ENCODE measurements at regions not wholly inside any gene's neighbourhood (a gene's known extent, or its start where the extent isn't known, plus 50 kb on each side); places are given as distances from the start of the nearest gene placed in this dataset.

- no peak for DNase-seq
- H3K4me1 ChIP-seq: no peaks in the 10 kb centered on the region
- H3K36me3 ChIP-seq: no peaks in the 10 kb centered on the region
- 79 to 86% methylated on average over 2 of the region's 2 CpGs for WGBS, 2 donors (ENCODE audit: low coverage in 1 of 2)
- no peaks in the 10 kb centered on the region for H3K9me3 ChIP-seq
- intact Hi-C loops (cut with DNase I; ENCODE audit: low total_unique reads) (no loop called here), in situ Hi-C loops (cut with MboI; ENCODE audit: low pct_ligation_motif_present in 1 of 4, low pct_unique_long_range_greater_than_20kb in 1 of 4, low sequenced_read_pairs in 3 of 4) (no loop called here)
- no peak overlapping the region for H3K4me3 ChIP-seq
- no peak overlapping the region for H3K27ac ChIP-seq
- H3K27me3 ChIP-seq: no peaks in the 10 kb centered on the region
- TF ChIP-seq EP300 (IDR thresholded peaks at IDR 0.05; ENCODE audit: low read depth) (no peak), POLR2A (IDR thresholded peaks at IDR 0.05) (no peak), POLR2AphosphoS5 (IDR thresholded peaks at IDR 0.05) (no peak)
- TF ChIP-seq, protein P1, sequence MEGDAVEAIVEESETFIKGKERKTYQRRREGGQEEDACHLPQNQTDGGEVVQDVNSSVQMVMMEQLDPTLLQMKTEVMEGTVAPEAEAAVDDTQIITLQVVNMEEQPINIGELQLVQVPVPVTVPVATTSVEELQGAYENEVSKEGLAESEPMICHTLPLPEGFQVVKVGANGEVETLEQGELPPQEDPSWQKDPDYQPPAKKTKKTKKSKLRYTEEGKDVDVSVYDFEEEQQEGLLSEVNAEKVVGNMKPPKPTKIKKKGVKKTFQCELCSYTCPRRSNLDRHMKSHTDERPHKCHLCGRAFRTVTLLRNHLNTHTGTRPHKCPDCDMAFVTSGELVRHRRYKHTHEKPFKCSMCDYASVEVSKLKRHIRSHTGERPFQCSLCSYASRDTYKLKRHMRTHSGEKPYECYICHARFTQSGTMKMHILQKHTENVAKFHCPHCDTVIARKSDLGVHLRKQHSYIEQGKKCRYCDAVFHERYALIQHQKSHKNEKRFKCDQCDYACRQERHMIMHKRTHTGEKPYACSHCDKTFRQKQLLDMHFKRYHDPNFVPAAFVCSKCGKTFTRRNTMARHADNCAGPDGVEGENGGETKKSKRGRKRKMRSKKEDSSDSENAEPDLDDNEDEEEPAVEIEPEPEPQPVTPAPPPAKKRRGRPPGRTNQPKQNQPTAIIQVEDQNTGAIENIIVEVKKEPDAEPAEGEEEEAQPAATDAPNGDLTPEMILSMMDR (IDR thresholded peaks at IDR 0.05): no peak
Observed at GRCh38 chr1:216827251-216827650, 104.0 kb upstream of the ESRRG start.

- no peak overlapping the region for H3K27ac ChIP-seq
- H3K27me3 ChIP-seq: no peaks in the 10 kb centered on the region
- H3K4me3 ChIP-seq: no peak overlapping the region
- no peak for TF ChIP-seq EP300 (IDR thresholded peaks at IDR 0.05; ENCODE audit: low read depth)
- TF ChIP-seq, protein P1 (IDR thresholded peaks at IDR 0.05): no peak
- no peak for TF ChIP-seq POLR2AphosphoS5 (IDR thresholded peaks at IDR 0.05)
- no peak for TF ChIP-seq POLR2A (IDR thresholded peaks at IDR 0.05)
- in situ Hi-C loops (cut with MboI; ENCODE audit: low pct_ligation_motif_present in 1 of 4, low pct_unique_long_range_greater_than_20kb in 1 of 4, low sequenced_read_pairs in 3 of 4): no loop called here
- 20 to 38% methylated on average over 2 of the region's 2 CpGs for WGBS, 2 donors (ENCODE audit: low coverage in 1 of 2)
- H3K9me3 ChIP-seq: no peaks in the 10 kb centered on the region
- DNase-seq: no peak
- no peaks in the 10 kb centered on the region for H3K36me3 ChIP-seq
- H3K4me1 ChIP-seq: no peaks in the 10 kb centered on the region
- intact Hi-C loops (cut with DNase I; ENCODE audit: low total_unique reads): no loop called here
Observed at GRCh38 chr1:216826646-216827045, 103.4 kb upstream of the ESRRG start.

DNA sequence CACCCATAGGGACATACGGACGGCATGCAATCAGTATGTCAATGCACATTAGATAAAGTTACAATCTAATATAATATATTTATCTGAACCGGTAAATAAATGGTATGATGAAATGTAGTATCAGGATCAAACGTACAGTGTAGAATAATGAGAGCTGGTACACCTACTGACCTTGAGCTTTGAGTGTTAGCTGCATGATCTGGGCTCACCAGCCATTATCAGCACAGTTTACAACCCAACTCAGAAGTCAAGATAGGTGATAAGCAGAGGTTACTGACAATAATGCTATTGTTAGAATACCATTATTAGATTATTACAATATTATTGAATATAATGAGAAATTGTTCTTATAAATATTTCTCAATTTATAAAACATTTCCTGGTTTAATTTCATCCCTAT is 103.0 kb upstream of the ESRRG start:
- Histone ChIP-seq H3K9me3 (no peaks in the 10 kb centered on the region), H3K27ac (no peak overlapping the region), H3K4me1 (no peaks in the 10 kb centered on the region), H3K27me3 (no peaks in the 10 kb centered on the region), H3K36me3 (no peaks in the 10 kb centered on the region), H3K4me3 (no peak overlapping the region)
- in situ Hi-C loops (cut with MboI; ENCODE audit: low pct_ligation_motif_present in 1 of 4, low pct_unique_long_range_greater_than_20kb in 1 of 4, low sequenced_read_pairs in 3 of 4): no loop called here
- TF ChIP-seq EP300 (IDR thresholded peaks at IDR 0.05; ENCODE audit: low read depth) (no peak), POLR2A (IDR thresholded peaks at IDR 0.05) (no peak), POLR2AphosphoS5 (IDR thresholded peaks at IDR 0.05) (no peak)
- TF ChIP-seq, protein P1 (IDR thresholded peaks at IDR 0.05): no peak
- intact Hi-C loops (cut with DNase I; ENCODE audit: low total_unique reads): no loop called here
- WGBS, 2 donors (ENCODE audit: low coverage in 1 of 2): 65 to 71% methylated on average over 4 of the region's 4 CpGs
- no peak for DNase-seq

- no peaks in the 10 kb centered on the region for H3K9me3 ChIP-seq
- no peak overlapping the region for H3K27ac ChIP-seq
- H3K4me3 ChIP-seq: no peak overlapping the region
- TF ChIP-seq POLR2A (IDR thresholded peaks at IDR 0.05): no peak
- TF ChIP-seq EP300 (IDR thresholded peaks at IDR 0.05; ENCODE audit: low read depth): no peak
- no peak for TF ChIP-seq POLR2AphosphoS5 (IDR thresholded peaks at IDR 0.05)
- TF ChIP-seq, protein P1 (IDR thresholded peaks at IDR 0.05): no peak
- intact Hi-C loops (cut with DNase I; ENCODE audit: low total_unique reads) (no loop called here), in situ Hi-C loops (cut with MboI; ENCODE audit: low pct_ligation_motif_present in 1 of 4, low pct_unique_long_range_greater_than_20kb in 1 of 4, low sequenced_read_pairs in 3 of 4) (no loop called here)
- no peaks in the 10 kb centered on the region for H3K36me3 ChIP-seq
- H3K4me1 ChIP-seq: no peaks in the 10 kb centered on the region
- H3K27me3 ChIP-seq: no peaks in the 10 kb centered on the region
- 33 to 78% methylated on average over 1 to 2 of the region's 2 CpGs for WGBS, 2 donors (ENCODE audit: low coverage in 1 of 2)
- DNase-seq: no peak
Observed at GRCh38 chr1:216825557-216825956, 102.3 kb upstream of the ESRRG start.
